Breast epithelium (tissue), 3 donors: ENCODE measurements at regions not wholly inside any gene's neighbourhood (a gene's known extent, or its start where the extent isn't known, plus 50 kb on each side); places are given as distances from the start of the nearest gene placed in this dataset.

Experiments used
- POLR2A ChIP-seq: fragments of 450-650 bp; IDR thresholded peaks from one replicate; pipeline ENCODE4 v1.6.1; 2016; ENCODE audit warnings: antibody characterized with exemption, mild to moderate bottlenecking, moderate library complexity
- POLR2AphosphoS5 ChIP-seq, 3 donors: sonication (generic); formaldehyde crosslinking; IDR thresholded peaks; one replicate each; pipeline ENCODE4 v1.6.1; 2017; ENCODE audit warnings: antibody characterized with exemption in 3 of 3
- TF ChIP-seq, protein P1 (sequence below), 3 donors: fragments of 450-650 bp; IDR thresholded peaks; one replicate each; pipeline ENCODE4 v1.5.1; 2016 to 2017; ENCODE audit warnings: antibody characterized with exemption in 3 of 3, mild to moderate bottlenecking in 3 of 3, moderate library complexity in 3 of 3

GRCh38 chr5:8701251-8701650, 832.3 kb downstream of the MTRR start:
- TF ChIP-seq POLR2AphosphoS5 (IDR thresholded peaks at IDR 0.05) (no peak), POLR2A (no peak)
- TF ChIP-seq, protein P1, sequence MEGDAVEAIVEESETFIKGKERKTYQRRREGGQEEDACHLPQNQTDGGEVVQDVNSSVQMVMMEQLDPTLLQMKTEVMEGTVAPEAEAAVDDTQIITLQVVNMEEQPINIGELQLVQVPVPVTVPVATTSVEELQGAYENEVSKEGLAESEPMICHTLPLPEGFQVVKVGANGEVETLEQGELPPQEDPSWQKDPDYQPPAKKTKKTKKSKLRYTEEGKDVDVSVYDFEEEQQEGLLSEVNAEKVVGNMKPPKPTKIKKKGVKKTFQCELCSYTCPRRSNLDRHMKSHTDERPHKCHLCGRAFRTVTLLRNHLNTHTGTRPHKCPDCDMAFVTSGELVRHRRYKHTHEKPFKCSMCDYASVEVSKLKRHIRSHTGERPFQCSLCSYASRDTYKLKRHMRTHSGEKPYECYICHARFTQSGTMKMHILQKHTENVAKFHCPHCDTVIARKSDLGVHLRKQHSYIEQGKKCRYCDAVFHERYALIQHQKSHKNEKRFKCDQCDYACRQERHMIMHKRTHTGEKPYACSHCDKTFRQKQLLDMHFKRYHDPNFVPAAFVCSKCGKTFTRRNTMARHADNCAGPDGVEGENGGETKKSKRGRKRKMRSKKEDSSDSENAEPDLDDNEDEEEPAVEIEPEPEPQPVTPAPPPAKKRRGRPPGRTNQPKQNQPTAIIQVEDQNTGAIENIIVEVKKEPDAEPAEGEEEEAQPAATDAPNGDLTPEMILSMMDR (IDR thresholded peaks at IDR 0.05), result no peak
